ENCODE measurements at regions not wholly inside any gene's neighbourhood (a gene's known extent, or its start where the extent isn't known, plus 50 kb on each side); places are given as distances from the start of the nearest gene placed in this dataset.

GRCh38 chr3:87706176-87706575, 352.6 kb downstream of the CGGBP1 start:
- TF ChIP-seq CTCF (IDR thresholded peaks at IDR 0.05 in 2 of 3, conservative IDR thresholded peaks at IDR 0.05 in 1 of 3; ENCODE audit: insufficient read depth in 2 of 3, low read depth in 1 of 3, low read length in 3 of 3) (no peak), EP300 (IDR thresholded peaks at IDR 0.05; ENCODE audit: low read length) (no peak), CREM (IDR thresholded peaks at IDR 0.05; ENCODE audit: low read depth) (no peak), POLR2A (conservative IDR thresholded peaks at IDR 0.05) (no peak), NR2C1 (IDR thresholded peaks at IDR 0.05) (no peak), NR2C1 (tag; IDR thresholded peaks at IDR 0.05) (no peak), TAF7 (tag; IDR thresholded peaks at IDR 0.05) (no peak), RBM39 (optimal IDR thresholded peaks at IDR 0.05; ENCODE audit: low read depth, low read length) (no peak), TEAD4 (IDR thresholded peaks at IDR 0.05; ENCODE audit: low read length) (no peak), TEAD4 (CRISPR knock-in tag; IDR thresholded peaks at IDR 0.05; ENCODE audit: borderline replicate concordance) (no peak), CHD2 (IDR thresholded peaks at IDR 0.05; ENCODE audit: low read depth, low read length) (no peak), CREB1 (IDR thresholded peaks at IDR 0.05) (no peak), CREB1 (CRISPR knock-in tag; IDR thresholded peaks at IDR 0.05) (no peak), SP1 (CRISPR knock-in tag; IDR thresholded peaks at IDR 0.05) (no peak), LEF1 (IDR thresholded peaks at IDR 0.05) (no peak), SIN3A (IDR thresholded peaks at IDR 0.05; ENCODE audit: borderline replicate concordance in 2 of 2, control insufficient read depth in 1 of 2, low read depth in 2 of 2, low read length in 2 of 2) (no peak)
